HG02885 (cell line): ENCODE measurements at regions not wholly inside any gene's neighbourhood (a gene's known extent, or its start where the extent isn't known, plus 50 kb on each side); places are given as distances from the start of the nearest gene placed in this dataset.
A peak's percentile ranks its signal among the peaks of the same experiment; 100 is the strongest.
"Not testable (repeated sequence)": the region's sequence is repeated elsewhere in the genome, so short reads cannot be mapped to it uniquely, and the experiment has no call there.

Experiments used
- ATAC-seq: cut with Tn5 transposase; IDR thresholded peaks from one replicate; pipeline ENCODE4 v1.9.1; 2021; ENCODE audit warnings: mild to moderate bottlenecking; ENCODE audit not compliant: unreplicated experiment, poor library complexity

GRCh38 chr6:135644394-135644793 lies 146.9 kb upstream of the AHI1 start:
- no peak for ATAC-seq

- ATAC-seq, result no peak
Observed at GRCh38 chr6:135647521-135647920, 150.0 kb upstream of the AHI1 start.

GRCh38 chr6:135651964-135652755 lies 154.6 kb upstream of the AHI1 start:
- ATAC-seq, result peak; percentile 96

GRCh38 chr6:135655055-135655454 lies 157.5 kb upstream of the AHI1 start:
- ATAC-seq, result no peak

- ATAC-seq, result no peak
Observed at GRCh38 chr6:135657207-135657606, 159.7 kb upstream of the AHI1 start.

- no peak for ATAC-seq
Observed at GRCh38 chr6:135658481-135658880, 160.9 kb upstream of the AHI1 start.

- no peak for ATAC-seq
Observed at GRCh38 chr6:135658916-135659315, 161.4 kb upstream of the AHI1 start.

GRCh38 chr6:135664527-135664926 lies 167.0 kb upstream of the AHI1 start:
- no peak for ATAC-seq

- no peak for ATAC-seq
Observed at GRCh38 chr6:135665935-135666334, 168.4 kb upstream of the AHI1 start.

- ATAC-seq, result no peak
Observed at GRCh38 chr6:135667691-135668455, 170.3 kb upstream of the AHI1 start.

GRCh38 chr6:135672256-135672655 lies 174.7 kb upstream of the AHI1 start:
- ATAC-seq, result no peak

GRCh38 chr6:135673501-135674309 lies 176.2 kb upstream of the AHI1 start:
- no peak for ATAC-seq

GRCh38 chr6:135675026-135675425 lies 176.5 kb upstream of the PDE7B start:
- ATAC-seq, result no peak

- ATAC-seq, result peak; percentile 72
Observed at GRCh38 chr6:135675862-135676261, 175.6 kb upstream of the PDE7B start.

GRCh38 chr6:135680964-135681913 lies 170.3 kb upstream of the PDE7B start:
- ATAC-seq, result no peak

GRCh38 chr6:135686784-135687301 lies 164.7 kb upstream of the PDE7B start:
- ATAC-seq, result no peak

- ATAC-seq, result not testable (repeated sequence)
Observed at GRCh38 chr6:135688476-135688875, 163.0 kb upstream of the PDE7B start.

GRCh38 chr6:135692426-135692825 lies 159.1 kb upstream of the PDE7B start:
- ATAC-seq, result no peak

GRCh38 chr6:135693811-135694370 lies 157.6 kb upstream of the PDE7B start:
- no peak for ATAC-seq
